Duodenal mucosa (tissue), 2 donors: ENCODE measurements at regions not wholly inside any gene's neighbourhood (a gene's known extent, or its start where the extent isn't known, plus 50 kb on each side); places are given as distances from the start of the nearest gene placed in this dataset.

ENCODE experiments used
- H3K27ac ChIP-seq: one replicate; pipeline ENCODE4 v1.7.0; 2013; ENCODE audit warnings: low read depth, low read length
- H3K27me3 ChIP-seq, 2 donors: one replicate each; pipeline ENCODE4 v1.7.0; 2013; ENCODE audit warnings: low read length in 2 of 2, control low read depth in 1 of 2; ENCODE audit not compliant: insufficient read depth in 2 of 2, control insufficient read depth in 1 of 2
- H3K36me3 ChIP-seq, 2 donors: one replicate each; pipeline ENCODE4 v1.7.0; 2013; ENCODE audit warnings: low read length in 2 of 2, control low read depth in 1 of 2; ENCODE audit not compliant: insufficient read depth in 2 of 2, control insufficient read depth in 1 of 2
- H3K4me1 ChIP-seq, 2 donors: one replicate each; pipeline ENCODE4 v1.7.0; 2013; ENCODE audit warnings: low read length in 2 of 2, control low read depth in 1 of 2; ENCODE audit not compliant: insufficient read depth in 2 of 2, control insufficient read depth in 1 of 2
- H3K4me3 ChIP-seq, 2 donors: one replicate each; pipeline ENCODE4 v1.7.0; 2013; ENCODE audit warnings: low read length in 2 of 2, low read depth in 1 of 2
- H3K9ac ChIP-seq, 2 donors: one replicate each; pipeline ENCODE4 v1.7.0; 2013; ENCODE audit warnings: low read length in 2 of 2, low read depth in 1 of 2
- H3K9me3 ChIP-seq, 2 donors: one replicate each; pipeline ENCODE4 v1.7.0; 2013; ENCODE audit warnings: low read length in 2 of 2, control low read depth in 1 of 2; ENCODE audit not compliant: control insufficient read depth in 1 of 2

GRCh38 chr4:189060104-189060503, 880.6 kb upstream of the FRG1 start:
- Histone ChIP-seq H3K27ac (no peak overlapping the region), H3K36me3 (no peaks in the 10 kb centered on the region), H3K4me3 (no peak overlapping the region), H3K4me1 (no peaks in the 10 kb centered on the region), H3K27me3 (no peaks in the 10 kb centered on the region), H3K9ac (no peak overlapping the region), H3K9me3 (peaks cover 0 to 3% of the 10 kb centered on the region in 2 donors)

DNA sequence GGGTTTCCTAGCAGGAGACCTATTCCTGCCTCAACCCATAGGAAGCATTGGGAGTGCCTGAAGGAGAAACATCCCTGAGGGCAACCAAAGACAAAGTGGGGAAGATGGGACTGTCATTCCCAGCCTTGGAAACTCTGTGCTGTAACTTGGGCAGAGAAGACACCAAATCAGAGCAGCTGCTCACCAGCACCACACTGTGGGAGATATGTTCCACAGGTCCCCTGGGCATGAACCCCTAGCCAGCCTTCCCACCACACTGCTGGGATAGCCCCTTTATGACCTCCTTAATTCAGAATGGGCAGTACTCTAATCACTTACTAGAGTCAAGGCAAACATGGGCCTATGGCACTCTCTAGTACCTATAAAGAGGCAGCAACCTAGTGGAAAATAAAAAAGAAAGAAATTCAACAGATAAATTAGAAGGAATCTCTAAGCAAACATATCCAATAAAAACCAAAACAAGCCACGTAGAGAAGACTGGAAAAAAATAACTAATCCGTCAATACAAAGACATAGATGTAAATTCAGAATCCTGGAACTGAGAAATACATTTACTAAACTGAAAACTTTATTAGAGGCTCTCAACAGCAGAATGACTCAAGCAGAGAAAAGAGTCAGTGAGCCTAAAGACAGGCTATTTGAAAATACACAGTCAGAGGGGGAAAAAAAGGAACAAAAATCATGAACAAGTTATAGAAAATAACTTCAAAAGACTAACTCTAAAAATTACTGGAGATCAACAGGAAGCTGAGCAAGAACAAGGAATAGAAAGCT, 878.4 kb upstream of the FRG1 start:
- Histone ChIP-seq H3K4me3 (no peak overlapping the region), H3K4me1 (no peaks in the 10 kb centered on the region), H3K9ac (no peak overlapping the region), H3K27me3 (no peaks in the 10 kb centered on the region), H3K27ac (no peak overlapping the region), H3K36me3 (no peaks in the 10 kb centered on the region), H3K9me3 (peaks cover 0 to 3% of the 10 kb centered on the region in 2 donors)

DNA sequence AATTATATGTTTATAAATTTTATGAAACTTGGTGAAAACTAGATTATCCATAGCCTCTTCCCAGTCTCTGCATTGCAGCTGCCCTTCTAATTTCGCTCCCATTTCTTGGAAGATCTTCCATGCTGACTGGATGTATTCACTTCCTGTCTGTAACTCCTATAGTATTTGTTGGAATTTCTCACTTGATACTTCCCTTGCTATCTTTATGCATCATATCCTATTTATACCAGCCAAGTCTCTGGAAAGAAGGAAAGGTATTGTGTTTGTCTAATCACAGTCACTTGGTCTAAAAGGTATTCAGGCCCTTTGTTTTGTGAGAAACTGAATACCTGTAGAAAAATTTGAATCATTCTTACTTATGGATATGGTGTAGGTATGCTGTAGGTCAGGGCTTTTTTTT, 870.9 kb upstream of the FRG1 start:
- Histone ChIP-seq H3K9me3 (no peaks in the 10 kb centered on the region), H3K36me3 (no peaks in the 10 kb centered on the region), H3K27me3 (no peaks in the 10 kb centered on the region), H3K4me1 (no peaks in the 10 kb centered on the region), H3K27ac (no peak overlapping the region), H3K9ac (no peak overlapping the region), H3K4me3 (no peak overlapping the region)

DNA sequence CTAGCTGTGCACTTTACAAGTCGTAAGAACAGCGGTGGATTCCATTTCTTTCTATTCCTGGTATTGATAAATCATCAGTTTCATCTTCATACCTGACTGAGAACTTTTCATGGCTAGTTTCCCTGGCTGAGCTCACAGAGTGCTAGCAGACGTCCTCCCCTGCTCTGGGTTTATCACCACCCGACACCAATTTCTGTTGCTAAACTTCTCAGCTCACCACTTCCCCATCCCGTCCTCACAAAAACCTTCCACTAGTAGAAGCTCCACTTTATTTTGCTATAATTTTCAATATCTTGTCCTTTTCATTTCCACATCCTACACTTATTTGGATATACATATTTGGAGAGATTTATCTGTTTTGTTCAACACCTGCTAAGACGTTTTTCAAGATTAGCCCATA, 869.4 kb upstream of the FRG1 start:
- Histone ChIP-seq H3K27ac (no peak overlapping the region), H3K9me3 (no peaks in the 10 kb centered on the region), H3K4me3 (no peak overlapping the region), H3K27me3 (no peaks in the 10 kb centered on the region), H3K36me3 (no peaks in the 10 kb centered on the region), H3K4me1 (no peaks in the 10 kb centered on the region), H3K9ac (no peak overlapping the region)

DNA sequence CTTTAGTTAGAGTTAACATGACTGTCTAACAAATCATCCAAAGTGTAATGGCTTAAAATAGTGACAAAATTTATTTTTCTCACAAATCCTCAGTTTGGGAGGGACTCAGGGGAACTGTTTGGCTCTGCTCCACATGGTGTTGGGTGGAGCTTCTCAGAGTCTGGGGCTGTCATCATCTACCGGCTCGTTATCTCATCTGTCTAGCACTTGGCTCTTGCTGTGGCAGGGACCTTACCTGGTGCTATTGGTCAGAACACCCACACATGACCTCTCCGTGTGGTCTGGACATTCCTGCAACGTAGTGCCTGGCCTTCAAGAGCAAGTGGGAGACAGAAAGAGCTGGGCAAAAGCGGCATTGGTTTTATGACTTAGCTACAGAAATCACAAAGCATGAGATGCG, 866.9 kb upstream of the FRG1 start:
- no peak overlapping the region for H3K4me3 ChIP-seq
- no peak overlapping the region for H3K9ac ChIP-seq
- H3K4me1 ChIP-seq, result no peaks in the 10 kb centered on the region
- H3K36me3 ChIP-seq, result no peaks in the 10 kb centered on the region
- H3K9me3 ChIP-seq, result no peaks in the 10 kb centered on the region
- H3K27me3 ChIP-seq, result no peaks in the 10 kb centered on the region
- H3K27ac ChIP-seq, result no peak overlapping the region

GRCh38 chr4:189081826-189082225, 858.8 kb upstream of the FRG1 start:
- Histone ChIP-seq H3K9ac (no peak overlapping the region), H3K9me3 (no peaks in the 10 kb centered on the region), H3K4me3 (no peak overlapping the region), H3K27ac (no peak overlapping the region), H3K36me3 (no peaks in the 10 kb centered on the region), H3K4me1 (no peaks in the 10 kb centered on the region), H3K27me3 (no peaks in the 10 kb centered on the region)

DNA sequence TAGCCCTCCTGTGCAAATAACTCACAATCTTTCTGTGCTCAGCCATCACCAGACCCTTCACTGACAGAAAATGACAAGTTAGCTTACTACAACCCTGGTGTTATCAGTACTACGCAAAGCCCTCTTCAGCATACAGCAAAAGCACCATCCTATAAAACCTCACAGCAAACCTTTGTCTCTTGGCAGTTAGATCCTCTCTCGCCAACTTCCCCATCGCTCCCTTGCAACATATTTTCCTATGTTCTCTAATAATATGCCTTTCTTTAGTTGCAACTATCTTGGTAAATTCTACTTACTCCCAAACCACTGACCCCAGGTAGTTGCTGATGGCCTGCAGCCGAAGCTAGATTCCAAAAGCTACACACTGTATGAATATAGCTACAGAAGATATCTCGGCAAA, 856.9 kb upstream of the FRG1 start:
- Histone ChIP-seq H3K9ac (no peak overlapping the region), H3K9me3 (no peaks in the 10 kb centered on the region), H3K27ac (no peak overlapping the region), H3K36me3 (no peaks in the 10 kb centered on the region), H3K27me3 (no peaks in the 10 kb centered on the region), H3K4me3 (no peak overlapping the region), H3K4me1 (no peaks in the 10 kb centered on the region)

DNA sequence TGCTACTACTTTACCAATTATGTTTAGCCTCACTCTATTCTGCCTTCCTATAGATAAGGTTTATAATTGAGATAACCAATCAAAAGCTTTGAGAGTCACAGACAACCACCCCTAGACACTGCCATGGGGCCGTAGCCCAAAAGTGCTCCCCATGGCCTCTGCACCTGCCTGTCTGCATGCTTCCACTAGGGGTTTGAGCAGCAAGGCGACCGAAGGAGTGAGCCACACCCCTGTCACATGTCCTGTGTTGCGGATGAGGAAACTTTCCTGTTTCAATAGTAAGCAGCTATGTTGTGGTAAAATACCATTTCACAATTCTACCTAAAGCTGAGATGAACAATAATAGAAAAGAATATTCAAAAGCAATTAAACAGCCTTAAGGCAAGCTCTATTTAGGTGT, 856.0 kb upstream of the FRG1 start:
- Histone ChIP-seq H3K27me3 (no peaks in the 10 kb centered on the region), H3K4me3 (no peak overlapping the region), H3K9me3 (no peaks in the 10 kb centered on the region), H3K36me3 (no peaks in the 10 kb centered on the region), H3K4me1 (no peaks in the 10 kb centered on the region), H3K9ac (no peak overlapping the region), H3K27ac (no peak overlapping the region)

GRCh38 chr4:189087971-189088370, 852.7 kb upstream of the FRG1 start:
- no peaks in the 10 kb centered on the region for H3K36me3 ChIP-seq
- H3K9me3 ChIP-seq, result no peaks in the 10 kb centered on the region

DNA sequence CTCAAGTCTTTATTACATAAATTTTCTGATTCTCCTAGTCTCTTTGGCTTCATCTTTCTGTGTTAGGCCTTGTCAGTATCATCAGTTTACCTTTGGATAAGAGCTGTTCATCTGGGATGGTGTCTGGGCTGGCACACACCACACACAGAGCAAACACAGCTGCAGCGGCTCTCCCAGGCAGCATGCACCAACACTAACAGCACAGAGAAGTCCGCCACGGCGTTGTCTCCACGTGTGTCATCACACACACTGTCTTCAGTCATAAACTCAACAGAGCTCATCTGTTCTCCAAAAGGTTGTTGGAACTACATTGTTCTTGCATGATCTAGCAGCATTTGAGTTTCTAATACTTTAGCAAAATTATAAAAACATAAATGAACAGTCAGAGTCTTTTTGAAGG, 851.9 kb upstream of the FRG1 start:
- Histone ChIP-seq H3K27ac (no peak overlapping the region), H3K4me3 (no peak overlapping the region), H3K9ac (no peak overlapping the region), H3K4me1 (no peaks in the 10 kb centered on the region), H3K9me3 (no peaks in the 10 kb centered on the region), H3K27me3 (no peaks in the 10 kb centered on the region), H3K36me3 (no peaks in the 10 kb centered on the region)

More at GRCh38 chr4:189087971-189088370, 852.7 kb upstream of the FRG1 start:
- no peak overlapping the region for H3K27ac ChIP-seq
- H3K27me3 ChIP-seq, result no peaks in the 10 kb centered on the region
- no peak overlapping the region for H3K9ac ChIP-seq
- no peaks in the 10 kb centered on the region for H3K4me1 ChIP-seq
- no peak overlapping the region for H3K4me3 ChIP-seq
